NCI-H2227 (cell line): ENCODE measurements at regions not wholly inside any gene's neighbourhood (a gene's known extent, or its start where the extent isn't known, plus 50 kb on each side); places are given as distances from the start of the nearest gene placed in this dataset.

ENCODE experiments used
- DNase-seq: peaks from one replicate; lab custom pipeline; 2025; ENCODE audit not compliant: unreplicated experiment; lab: John Stamatoyannopoulos, UW

DNA sequence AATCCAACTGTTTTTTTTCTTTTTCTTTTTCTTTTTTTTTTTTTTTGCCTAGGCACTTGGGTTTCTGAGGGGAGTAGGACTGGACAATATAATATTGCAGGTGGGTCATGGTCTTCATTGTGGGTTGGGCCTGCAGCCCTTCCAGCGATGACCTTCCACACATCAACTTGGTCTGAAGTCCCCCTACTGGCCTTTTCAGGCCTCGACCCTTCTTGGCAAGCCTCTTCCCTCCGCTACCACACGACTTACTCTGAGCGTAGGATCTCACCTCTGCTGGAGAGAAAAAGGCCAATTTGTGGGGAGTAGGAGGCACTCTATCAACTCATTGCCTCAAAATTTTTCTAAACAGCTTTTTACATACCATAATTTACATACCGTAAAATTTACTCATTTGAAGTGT is 51.1 kb upstream of the GRIK3 start:
- DNase-seq = no peak

DNA sequence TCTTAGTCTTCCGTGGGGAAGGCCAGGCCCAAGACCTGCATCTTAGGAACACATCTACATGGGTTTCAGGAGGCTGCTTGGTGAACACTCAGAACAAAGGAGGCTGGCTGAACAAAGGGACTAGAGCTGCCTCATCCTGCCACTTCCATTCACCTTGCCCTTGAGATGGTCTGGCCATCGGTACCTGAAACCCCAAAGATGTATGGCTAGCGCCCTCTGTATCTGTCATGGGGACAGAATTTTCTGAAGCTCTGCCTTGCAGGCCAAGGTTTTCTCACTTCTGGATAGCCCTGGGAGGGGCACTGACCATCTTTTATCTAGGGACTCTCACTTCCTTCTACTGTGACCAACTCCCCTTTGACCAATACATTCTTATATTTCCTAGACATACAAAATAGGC is 55.4 kb upstream of the GRIK3 start:
- no peak for DNase-seq

DNA sequence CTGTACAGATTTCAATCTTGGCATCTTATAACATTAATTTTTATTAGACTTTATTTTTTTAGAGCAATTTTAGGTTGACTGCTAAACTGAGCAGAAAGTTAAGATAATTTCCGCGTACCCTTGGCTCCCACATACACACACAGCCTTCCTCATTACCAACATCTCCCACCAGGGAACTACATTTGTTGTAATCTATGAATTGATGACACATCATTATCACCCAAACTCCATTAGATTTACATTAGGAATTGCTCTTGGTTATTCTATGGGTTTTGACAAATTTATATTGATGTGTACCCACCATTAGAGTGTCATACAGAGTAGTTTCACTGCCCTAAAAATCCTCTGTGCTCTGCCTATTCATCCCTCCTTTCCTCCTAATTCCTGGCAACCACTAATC is 56.4 kb upstream of the GRIK3 start:
- no peak for DNase-seq

DNA sequence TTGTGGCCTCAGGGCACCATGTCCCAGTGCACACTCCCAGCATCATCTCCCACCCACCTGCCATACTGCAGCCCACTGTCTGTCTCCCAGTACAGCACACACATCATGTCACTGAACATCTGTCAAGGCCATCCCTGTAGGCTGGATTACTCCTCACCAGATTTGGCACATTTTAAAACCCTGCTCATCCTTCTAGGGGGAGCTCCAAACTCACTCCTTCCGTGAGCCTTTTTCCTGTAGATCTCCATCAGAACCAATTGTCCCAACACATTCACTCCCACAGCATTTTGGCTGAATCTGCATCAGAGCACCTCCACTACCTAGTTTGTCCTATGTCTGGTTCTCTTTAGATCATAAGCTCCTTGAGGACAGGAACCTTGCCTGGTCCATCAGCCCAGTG is 58.6 kb upstream of the GRIK3 start:
- DNase-seq = no peak

DNA sequence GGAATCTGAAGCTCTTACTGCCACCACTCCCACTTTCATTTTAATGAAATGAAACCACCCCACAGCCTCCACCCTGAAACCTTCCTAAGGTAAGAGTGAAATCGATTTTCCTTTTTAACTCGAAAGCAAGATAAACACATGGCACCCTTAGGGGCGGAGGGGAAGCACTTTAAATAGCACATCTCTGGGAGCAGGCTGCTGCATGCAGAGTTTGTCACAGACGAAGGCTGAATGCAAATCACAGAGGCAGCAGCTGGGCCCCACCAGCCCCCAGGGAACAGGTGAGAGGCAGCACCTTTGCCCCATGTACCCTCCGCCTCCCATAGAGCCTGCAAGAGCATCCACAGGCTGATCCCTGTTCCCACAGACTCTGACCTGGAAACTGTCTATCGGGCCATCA is 60.0 kb upstream of the GRIK3 start:
- peak; percentile 71 for DNase-seq

DNA sequence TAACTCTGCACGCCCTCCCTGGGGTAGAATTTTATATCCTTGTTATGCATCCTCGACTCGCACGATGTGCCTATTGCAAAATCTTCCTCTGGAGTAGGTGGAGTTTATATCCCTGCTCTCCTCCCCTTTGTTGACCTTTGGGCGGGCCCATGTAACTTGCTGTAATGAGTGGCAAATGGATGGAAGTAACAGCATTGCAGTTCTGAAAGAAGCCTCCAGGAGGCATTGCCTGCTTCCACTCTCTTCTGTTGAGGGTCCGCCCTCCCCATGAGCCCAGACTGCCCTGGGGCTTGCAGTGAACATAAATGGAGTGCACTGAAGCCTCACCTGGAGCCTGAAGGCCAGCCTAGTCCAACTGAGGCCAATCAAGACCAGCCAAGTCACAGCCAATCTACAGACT is 62.2 kb upstream of the GRIK3 start:
- DNase-seq = no peak

DNA sequence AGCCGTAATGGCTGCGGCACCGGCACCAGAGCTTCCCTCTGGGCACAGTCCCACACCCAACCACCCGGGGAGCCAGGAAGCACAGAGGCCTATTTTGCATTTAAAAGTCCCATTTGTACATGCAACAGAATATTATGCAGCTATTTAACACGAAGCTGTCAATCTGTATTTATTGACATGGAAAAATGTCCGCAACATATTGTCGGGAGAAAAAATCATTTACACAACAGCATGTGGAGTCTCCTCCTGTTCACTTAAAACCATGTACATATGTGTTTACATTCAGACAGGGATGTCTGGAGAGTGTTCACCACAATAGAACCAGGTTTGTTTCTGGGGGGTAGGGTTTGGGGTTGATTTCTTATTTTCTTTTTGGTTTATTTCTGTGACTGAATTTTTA is 63.4 kb upstream of the GRIK3 start:
- no peak for DNase-seq

DNA sequence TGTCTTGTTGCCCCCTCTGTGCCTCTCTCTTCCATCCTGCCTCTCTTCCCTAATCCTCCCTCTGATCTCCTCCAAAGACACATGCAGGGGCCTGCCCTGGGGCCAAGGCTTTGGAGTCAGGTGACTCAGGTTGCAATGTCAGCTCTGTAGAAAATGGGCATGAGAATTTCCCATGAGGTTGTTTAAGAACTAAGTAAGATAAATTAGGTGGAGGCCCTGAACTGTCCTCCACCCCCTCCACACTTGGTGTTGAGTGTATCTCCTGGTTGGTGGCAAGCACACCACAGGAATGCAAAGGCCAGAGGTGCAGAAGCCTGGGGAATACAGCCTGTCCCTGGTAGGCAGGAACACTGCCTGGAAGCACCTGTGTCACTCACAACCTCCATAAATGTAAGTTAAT is 63.9 kb upstream of the GRIK3 start:
- DNase-seq = no peak

DNA sequence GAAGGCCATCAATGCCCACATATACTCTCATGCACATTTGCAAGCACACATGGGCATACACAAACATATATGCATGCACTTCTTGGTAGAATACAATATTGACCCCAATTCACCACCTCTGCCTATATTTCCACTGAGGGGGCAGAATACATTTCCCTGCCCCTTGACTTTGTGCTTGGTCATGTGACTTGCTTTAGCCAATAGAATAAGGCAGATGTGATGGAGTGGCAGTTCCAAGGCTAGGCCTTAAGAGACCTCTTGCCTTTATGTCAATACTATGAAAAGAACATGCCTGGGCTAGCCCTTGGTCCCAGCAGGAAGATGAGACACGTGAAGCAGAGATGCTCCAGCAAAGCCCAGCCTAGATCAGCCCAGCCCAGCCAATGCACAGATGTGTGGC is 66.0 kb upstream of the GRIK3 start:
- no peak for DNase-seq

DNA sequence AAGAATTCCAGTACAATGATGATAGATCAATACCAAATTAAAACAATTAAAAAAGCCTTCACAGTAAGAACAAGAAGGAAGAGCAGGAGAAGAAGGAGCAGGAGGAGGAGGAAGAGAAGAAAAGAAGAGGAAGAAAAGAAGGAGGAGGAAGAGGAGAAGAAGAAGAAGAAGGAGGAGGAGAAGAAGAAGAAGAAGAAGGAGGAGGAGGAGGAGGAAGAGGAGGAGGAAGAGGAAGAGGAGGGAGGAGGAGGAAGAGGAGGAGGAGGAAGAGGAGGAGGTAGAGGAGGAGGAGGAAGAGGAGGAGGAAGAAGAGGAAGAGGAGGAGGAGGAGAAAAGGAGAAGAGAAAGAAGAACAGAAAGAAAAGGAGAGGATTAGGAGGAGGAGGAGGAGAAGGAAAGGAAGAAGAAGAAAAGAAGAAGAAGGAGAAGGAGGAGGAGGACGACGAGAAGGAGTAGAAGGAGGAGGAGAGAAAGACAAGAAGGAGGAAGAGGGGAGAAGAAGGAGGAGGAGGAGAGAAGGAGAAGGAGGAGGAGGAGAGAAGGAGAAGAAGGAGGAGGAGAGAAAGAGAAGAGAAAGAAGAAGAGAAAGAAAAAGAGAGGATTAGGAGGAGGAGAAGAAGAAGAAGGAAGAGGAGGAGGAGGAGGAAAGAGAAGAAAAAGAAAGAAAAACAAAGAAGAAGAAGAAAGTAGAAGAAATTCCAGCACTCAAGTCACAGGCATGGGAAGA is 68.5 kb upstream of the GRIK3 start:
- no peak for DNase-seq

DNA sequence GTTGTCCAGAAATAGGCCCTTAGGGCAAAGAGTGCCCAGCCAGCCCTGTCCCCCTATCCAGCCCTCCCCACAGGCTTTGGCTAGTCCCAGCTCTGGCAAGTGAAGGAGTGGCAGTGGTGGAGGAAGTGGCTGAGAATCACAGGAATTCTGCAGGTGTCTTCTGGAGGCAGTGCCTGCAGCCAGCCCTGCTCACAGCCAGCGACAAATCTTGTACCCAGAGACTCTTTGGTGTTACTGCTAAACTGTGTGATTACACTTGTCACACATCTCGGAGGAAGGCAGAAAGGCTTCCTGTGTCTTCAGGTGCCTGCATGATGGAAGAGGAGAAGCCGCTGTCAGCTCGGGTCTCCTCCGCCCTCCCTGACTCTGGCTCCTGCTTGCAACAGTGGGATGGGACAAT is 71.6 kb upstream of the GRIK3 start:
- no peak for DNase-seq

DNA sequence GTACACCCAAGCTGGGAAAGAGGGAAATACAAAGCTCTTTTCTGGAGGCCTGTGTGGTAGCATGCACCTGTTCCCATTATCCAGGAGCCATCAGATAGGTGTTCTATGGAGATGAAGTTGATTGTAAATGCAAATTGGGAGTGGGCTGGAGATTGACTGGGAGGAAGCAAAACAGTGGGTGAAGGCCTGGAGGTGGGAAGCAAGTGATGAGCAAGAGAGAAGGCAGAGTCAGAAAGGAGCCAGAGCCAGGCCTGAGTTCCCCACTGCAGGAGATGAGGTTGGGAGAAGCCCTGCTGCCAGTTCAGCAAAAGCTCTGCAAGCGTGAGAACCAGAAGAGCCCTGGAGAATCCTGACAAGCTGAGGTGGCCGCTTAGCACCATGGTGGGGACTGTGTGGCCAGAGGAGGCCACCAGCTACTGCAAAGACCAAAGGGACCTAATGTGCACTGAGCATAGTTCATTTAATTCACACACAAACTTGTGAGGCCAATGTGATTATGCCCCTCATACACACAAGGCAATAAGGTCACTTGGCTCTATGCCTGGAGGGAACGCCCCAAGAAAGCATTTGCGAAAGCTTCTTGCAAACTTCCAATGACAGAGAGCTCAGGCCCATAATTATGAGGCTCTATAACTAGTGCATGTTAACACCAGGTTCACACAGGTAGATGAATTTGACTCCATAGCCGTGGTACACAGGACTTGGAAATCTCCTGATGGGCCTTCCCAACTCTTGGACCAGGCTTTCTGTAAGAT is 73.0 kb upstream of the GRIK3 start:
- DNase-seq = no peak

DNA sequence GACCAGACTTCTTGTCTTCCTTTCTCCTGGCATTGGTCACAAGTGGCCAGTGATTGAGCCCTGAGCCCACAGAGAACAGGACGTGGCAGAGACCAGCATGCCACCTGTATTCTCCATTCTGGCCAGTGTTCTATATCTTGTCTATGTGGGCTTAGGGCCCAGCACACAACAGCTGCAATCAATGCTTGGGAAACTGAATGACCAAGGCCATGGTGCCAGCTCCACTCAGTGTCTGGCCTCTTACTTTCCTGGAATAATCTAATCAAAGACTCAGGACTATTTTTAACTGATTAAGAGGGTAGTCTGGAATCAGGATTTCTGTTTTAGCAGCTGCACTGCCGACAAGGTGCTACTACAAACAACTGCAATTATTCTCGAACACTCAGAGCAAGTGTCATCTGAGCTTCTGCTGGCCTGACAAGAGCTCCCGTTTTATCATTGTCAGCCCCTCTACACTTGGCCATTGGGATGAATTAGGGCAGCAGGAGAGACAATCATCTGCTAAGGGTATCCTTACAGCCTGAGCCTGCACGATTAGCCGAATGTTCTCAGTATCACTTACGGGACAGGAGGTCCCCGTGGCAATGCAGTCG is 74.4 kb upstream of the GRIK3 start:
- no peak for DNase-seq

DNA sequence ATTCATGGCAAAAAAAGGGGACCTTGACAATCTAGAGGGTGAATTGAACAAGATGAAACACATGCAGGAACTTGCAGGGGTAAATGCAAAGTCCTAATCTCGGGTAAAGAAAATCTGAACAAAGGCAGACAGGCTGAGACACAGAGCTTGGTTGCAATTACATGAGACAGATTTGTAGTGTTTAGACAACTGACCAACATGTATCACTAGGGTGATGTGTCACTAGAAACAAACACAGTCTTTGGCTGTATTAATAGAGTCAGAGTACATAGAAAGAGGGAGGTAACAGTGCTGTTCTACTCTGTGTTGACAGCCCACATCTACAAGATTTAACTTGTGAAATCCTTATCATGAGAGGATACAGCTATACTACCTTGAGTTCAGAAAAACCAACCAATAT is 78.1 kb upstream of the GRIK3 start:
- no peak for DNase-seq

DNA sequence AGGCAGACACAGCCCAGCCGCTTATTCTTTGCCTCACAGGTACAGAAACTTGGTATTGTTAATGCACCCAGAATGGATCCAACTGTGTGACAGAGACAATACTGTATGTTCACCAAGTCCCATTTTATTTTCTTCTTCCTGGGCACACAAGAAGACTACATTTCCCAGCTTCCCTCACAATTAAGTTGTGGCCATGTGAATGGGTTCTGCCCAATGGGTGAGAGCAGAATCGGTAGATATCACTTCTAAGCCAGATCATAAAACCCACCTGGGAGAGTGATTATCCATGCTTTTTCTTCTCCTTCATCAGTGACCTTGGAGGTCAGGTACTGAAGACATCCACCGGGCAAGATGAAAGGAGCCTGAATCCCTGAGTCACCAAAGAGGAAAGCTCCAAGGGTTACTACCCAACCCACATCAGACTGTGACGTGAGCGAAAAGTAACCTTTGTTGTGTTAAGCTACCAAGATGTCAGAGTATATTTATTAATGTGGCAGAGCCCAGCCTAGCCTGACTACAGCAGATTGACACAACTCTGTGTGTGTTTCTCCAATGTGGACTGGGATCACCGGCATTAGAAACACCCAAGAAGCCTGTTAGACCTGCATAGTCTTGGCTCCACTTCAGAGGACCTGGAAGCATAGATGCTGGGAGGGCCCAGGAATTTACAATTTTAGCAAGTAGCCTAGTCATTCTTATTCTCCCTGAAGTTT is 79.1 kb upstream of the GRIK3 start:
- DNase-seq = no peak

DNA sequence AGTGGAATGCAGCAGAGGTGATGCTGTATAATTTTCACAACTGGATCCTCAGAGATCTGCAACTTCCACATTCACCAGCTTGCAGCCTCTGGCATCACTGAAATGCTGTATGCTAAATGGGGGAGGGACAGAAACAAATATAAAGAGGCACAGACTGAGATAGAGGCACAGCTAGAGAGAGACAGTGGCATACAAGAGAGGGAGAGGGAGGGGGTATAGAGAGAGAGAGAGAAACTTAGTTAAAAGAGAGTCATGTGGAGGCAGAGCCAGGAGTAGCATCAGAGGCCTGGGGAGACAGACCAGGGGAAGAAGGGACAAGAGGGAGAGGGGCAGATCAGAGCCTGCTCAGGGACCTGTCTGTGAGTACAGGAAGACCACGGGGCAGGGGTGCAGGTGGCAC is 84.5 kb upstream of the GRIK3 start:
- DNase-seq = no peak

DNA sequence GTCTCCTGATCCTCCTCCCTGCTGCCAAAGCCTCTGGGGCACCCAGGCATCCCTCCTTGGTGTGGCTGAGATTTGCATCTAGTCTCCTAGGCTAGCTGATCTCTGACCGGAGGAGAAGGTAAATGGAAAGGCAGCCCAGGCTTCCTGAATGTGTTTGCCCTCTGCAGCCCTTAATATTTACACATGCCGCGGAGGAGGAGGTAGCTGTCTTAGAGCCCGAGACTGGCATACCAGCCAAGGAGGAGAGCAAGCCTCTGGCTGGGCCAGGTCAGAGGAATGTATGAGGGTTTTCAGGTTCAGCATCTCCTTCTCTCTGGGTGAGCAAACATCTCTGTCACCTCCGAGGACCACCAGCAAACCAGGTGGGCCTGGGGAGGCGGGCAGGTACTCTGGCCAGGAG is 86.0 kb upstream of the GRIK3 start:
- no peak for DNase-seq

DNA sequence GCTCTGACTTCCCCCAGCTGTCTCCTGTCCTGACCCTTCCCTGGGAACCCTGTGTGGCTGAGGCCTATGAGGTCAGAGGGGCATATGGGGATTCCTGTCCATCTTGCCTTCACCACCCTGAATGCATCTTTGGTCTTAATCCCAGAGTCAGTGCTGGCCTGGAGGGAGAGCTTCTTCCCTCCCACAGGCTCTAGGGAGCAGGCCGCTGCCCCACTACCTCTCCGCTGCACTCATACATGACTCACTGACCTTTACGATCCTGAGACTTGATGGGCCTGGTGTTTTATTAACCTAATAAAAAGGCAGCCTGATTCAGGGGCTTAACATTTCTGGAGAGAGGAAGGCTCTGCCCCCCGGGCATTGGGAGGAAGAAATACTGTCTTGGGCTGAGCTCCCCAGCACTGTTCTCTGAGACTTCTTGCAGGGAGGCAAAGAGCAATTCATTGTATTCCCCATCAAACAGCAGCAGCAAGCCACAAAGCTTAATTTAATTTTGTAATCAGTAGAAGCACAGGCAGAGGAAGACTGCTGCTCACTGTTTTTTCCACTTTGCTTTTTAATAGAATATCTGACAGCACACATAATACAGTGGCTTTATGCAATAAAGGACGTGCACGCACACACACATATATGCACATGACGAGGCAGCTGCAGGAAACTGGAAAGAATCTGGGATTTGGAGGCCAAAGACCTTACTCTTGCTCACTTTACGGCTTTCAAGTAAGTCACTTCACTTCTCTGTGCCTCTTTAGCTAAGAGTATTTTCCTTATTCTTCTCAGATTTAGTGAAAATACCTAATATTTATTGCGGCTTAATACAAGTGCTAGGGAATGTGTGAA is 89.2 kb upstream of the GRIK3 start:
- no peak for DNase-seq

DNA sequence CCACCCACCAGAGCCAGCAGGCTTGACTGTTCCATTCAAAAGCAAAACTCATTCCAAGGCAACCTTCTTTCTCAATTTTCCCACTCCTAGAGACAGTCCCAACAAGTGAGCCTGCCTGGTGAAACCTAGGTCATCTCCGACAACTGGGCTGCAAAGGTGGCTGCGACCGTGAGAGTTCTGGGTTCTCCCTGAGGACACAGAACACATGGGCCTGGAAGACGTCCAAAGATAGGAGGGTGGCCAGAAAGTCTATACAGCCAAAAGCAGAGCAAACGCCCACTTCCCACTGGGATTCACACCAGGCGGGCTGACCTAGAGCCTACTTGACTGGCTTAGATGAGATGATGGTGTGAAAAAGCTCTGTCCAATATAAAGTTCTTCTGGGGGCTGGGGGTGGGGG is 90.2 kb upstream of the GRIK3 start:
- DNase-seq = no peak

DNA sequence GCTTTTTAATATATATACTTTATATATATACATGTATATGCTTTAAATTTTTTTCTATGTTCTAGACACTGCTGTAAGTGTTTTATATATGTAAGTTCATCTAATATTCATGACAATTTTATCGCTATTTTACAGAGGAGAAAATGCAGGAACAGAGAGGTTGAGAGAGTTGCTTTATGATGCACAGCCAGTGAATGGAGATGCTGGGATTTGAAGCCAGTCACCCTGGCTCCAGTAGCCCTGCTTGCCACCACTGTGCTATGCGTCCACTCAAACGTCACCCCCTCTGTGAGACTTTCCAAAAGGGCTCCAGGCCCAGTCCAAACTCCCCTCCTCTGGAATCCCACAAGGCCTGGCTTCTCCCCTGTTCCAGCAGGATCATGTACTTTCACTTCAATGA is 91.0 kb upstream of the GRIK3 start:
- DNase-seq = no peak

DNA sequence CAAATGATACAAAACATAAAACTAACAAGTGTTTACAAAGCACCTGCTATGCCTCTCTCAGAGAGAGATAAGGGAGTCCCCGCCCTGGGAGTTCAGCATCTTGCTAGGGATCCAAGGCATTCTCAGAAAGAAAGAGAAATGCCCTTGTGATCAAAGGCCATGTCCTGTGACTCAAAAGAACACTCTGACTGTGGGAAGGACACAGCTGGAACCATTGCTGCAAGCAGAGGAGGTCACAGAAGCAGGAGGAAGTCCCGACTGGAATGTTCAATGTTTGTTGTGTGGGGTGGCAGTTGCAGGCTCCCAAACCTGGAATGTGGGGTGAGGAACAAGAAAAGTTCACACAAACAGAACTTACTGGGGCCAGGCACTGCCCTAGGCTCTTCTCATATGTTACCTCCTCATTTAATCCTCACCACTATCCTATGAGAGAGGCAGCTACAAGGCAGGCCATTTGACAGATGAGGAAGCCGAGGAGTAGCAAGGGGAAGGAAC is 93.0 kb upstream of the GRIK3 start:
- no peak for DNase-seq
